ENCODE measurements at regions not wholly inside any gene's neighbourhood (a gene's known extent, or its start where the extent isn't known, plus 50 kb on each side); places are given as distances from the start of the nearest gene placed in this dataset.

GRCh38 chr15:38190501-38190900 lies 62.1 kb upstream of the SPRED1 start:
- no peak overlapping the region for H3K4me3 ChIP-seq
- no peaks in the 10 kb centered on the region for H3K4me1 ChIP-seq (replicated peaks)
- intact Hi-C loops (cut with DNase I), result no loop called here
- H3K9me3 ChIP-seq, result no peaks in the 10 kb centered on the region
- 86% methylated on average over 10 of the region's 10 CpGs for WGBS
- no peak for DNase-seq (ENCODE audit: low spot score)
- no peak overlapping the region for H3K27ac ChIP-seq
- no peaks in the 10 kb centered on the region for H3K36me3 ChIP-seq
- TF ChIP-seq POLR2AphosphoS5 (IDR thresholded peaks at IDR 0.05), result no peak
- no peak for TF ChIP-seq POLR2A (IDR thresholded peaks at IDR 0.05)
- TF ChIP-seq CTCF (IDR thresholded peaks at IDR 0.05), result no peak
- H3K27me3 ChIP-seq (replicated peaks; ENCODE audit: insufficient read depth), result no peaks in the 10 kb centered on the region

DNA sequence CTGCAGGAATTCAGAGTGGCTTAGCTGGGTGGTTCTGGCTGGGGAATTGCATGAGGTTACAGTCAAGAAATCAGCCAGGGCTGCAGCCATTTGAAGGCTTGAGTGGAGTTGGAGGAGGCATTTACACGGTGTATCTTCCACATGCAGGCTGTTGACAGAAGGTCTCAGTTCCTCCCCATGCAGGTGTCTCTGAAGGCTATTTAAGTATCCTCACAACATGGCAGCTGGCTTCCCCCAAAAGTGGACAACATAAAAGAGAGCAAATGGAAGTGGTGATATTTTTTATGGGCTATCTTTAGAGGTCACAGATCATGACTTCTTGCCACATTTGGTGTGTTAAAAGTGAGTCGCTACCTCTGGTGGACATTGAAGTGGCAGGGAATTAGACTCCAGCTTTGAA lies 60.1 kb upstream of the SPRED1 start:
- H3K4me3 ChIP-seq, result no peak overlapping the region
- TF ChIP-seq POLR2A (IDR thresholded peaks at IDR 0.05), result no peak
- TF ChIP-seq CTCF (IDR thresholded peaks at IDR 0.05), result no peak
- TF ChIP-seq POLR2AphosphoS5 (IDR thresholded peaks at IDR 0.05), result no peak
- DNase-seq (ENCODE audit: low spot score), result no peak
- H3K27me3 ChIP-seq (replicated peaks; ENCODE audit: insufficient read depth), result no peaks in the 10 kb centered on the region
- intact Hi-C loops (cut with DNase I), result no loop called here
- H3K4me1 ChIP-seq (replicated peaks), result no peaks in the 10 kb centered on the region
- no peak overlapping the region for H3K27ac ChIP-seq
- 94% methylated on average over 2 of the region's 2 CpGs for WGBS
- no peaks in the 10 kb centered on the region for H3K9me3 ChIP-seq
- no peaks in the 10 kb centered on the region for H3K36me3 ChIP-seq

- intact Hi-C loops (cut with DNase I), result no loop called here
- no peaks in the 10 kb centered on the region for H3K36me3 ChIP-seq
- H3K9me3 ChIP-seq, result no peaks in the 10 kb centered on the region
- no peak for DNase-seq (ENCODE audit: low spot score)
- WGBS, result 55% methylated on average over 1 of the region's 1 CpG
- no peak overlapping the region for H3K4me3 ChIP-seq
- TF ChIP-seq POLR2AphosphoS5 (IDR thresholded peaks at IDR 0.05), result no peak
- TF ChIP-seq CTCF (IDR thresholded peaks at IDR 0.05), result no peak
- no peak for TF ChIP-seq POLR2A (IDR thresholded peaks at IDR 0.05)
- no peak overlapping the region for H3K27ac ChIP-seq
- no peaks in the 10 kb centered on the region for H3K27me3 ChIP-seq (replicated peaks; ENCODE audit: insufficient read depth)
- no peaks in the 10 kb centered on the region for H3K4me1 ChIP-seq (replicated peaks)
Measured at GRCh38 chr15:38193496-38193895, 59.1 kb upstream of the SPRED1 start.

- Histone ChIP-seq H3K4me1 (replicated peaks) (no peaks in the 10 kb centered on the region), H3K27ac (no peak overlapping the region), H3K4me3 (no peak overlapping the region), H3K9me3 (no peaks in the 10 kb centered on the region), H3K36me3 (no peaks in the 10 kb centered on the region), H3K27me3 (replicated peaks; ENCODE audit: insufficient read depth) (no peaks in the 10 kb centered on the region)
- intact Hi-C loops (cut with DNase I), result no loop called here
- no peak for DNase-seq (ENCODE audit: low spot score)
- WGBS, result 58% methylated on average over 5 of the region's 5 CpGs
- no peak for TF ChIP-seq POLR2A (IDR thresholded peaks at IDR 0.05)
Measured at GRCh38 chr15:38195191-38195901, 57.3 kb upstream of the SPRED1 start.

DNA sequence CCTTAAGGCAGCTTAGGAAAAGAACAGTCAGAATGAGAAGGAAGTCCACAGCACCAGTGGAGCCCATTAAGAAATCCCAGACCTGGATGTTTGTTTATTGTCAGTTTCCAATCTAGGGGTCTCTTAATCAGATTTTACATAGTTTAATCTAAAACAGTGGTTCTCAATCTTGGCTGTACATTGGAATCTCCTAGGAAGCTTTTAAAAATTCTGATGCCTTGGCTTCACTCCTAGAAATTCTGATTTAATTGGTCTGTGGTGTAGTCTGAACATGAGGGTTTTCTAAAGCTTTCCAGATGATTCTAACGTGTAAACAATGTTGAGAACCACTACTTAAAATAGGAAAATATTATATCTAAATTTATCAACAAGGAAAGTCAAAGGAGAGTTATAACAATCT lies 56.6 kb upstream of the SPRED1 start:
- no peak overlapping the region for H3K4me3 ChIP-seq
- WGBS, result 3% methylated on average over 1 of the region's 1 CpG
- no peaks in the 10 kb centered on the region for H3K9me3 ChIP-seq
- no peak overlapping the region for H3K27ac ChIP-seq
- intact Hi-C loops (cut with DNase I), result no loop called here
- no peaks in the 10 kb centered on the region for H3K36me3 ChIP-seq
- TF ChIP-seq CTCF (IDR thresholded peaks at IDR 0.05) (no peak), POLR2A (IDR thresholded peaks at IDR 0.05) (no peak), POLR2AphosphoS5 (IDR thresholded peaks at IDR 0.05) (no peak)
- DNase-seq (ENCODE audit: low spot score), result no peak
- H3K4me1 ChIP-seq (replicated peaks), result no peaks in the 10 kb centered on the region
- no peaks in the 10 kb centered on the region for H3K27me3 ChIP-seq (replicated peaks; ENCODE audit: insufficient read depth)
